Psoas muscle (tissue), 7 donors: ENCODE measurements at regions not wholly inside any gene's neighbourhood (a gene's known extent, or its start where the extent isn't known, plus 50 kb on each side); places are given as distances from the start of the nearest gene placed in this dataset.

Experiments used
- ATAC-seq, 4 donors: fragments of 200-7000 bp; cut with Tn5 transposase; one replicate each; pipeline ENCODE4 v1.9.1; 2020; ENCODE audit warnings: moderate library complexity in 3 of 4, mild to moderate bottlenecking in 2 of 4
- DNase-seq, 2 donors: peaks; one replicate each; pipeline ENCODE4 v3.0.0-alpha.2; 2020
- H3K27ac ChIP-seq: fragments of 200-600 bp; one replicate; pipeline ENCODE4 v1.8.0; 2022
- H3K27me3 ChIP-seq, 3 donors: fragments of 200-600 bp in 1 of 3; one replicate each; pipeline versions ENCODE4 v1.6.1 to v1.8.0; 2013 to 2022; ENCODE audit warnings: low read length in 2 of 3, mild to moderate bottlenecking in 2 of 3, moderate library complexity in 1 of 3; ENCODE audit not compliant: insufficient read depth in 3 of 3
- H3K36me3 ChIP-seq, 2 donors: fragments of 200-600 bp in 1 of 2; one replicate each; pipeline versions ENCODE4 v1.6.1 to v1.8.0; 2013 to 2022; ENCODE audit warnings: low read depth in 1 of 2, mild to moderate bottlenecking in 1 of 2, moderate library complexity in 1 of 2; ENCODE audit not compliant: insufficient read depth in 1 of 2
- H3K4me1 ChIP-seq: fragments of 200-600 bp; one replicate; pipeline ENCODE4 v1.8.0; 2022
- H3K4me3 ChIP-seq: fragments of 200-600 bp; one replicate; pipeline ENCODE4 v1.8.0; 2022; ENCODE audit warnings: mild to moderate bottlenecking
- H3K9me3 ChIP-seq: fragments of 200-600 bp; one replicate; pipeline ENCODE4 v1.8.0; 2022
- CTCF ChIP-seq: fragments of 200-600 bp; IDR thresholded peaks from one replicate; pipeline ENCODE4 v1.8.0; 2022; ENCODE audit warnings: antibody characterized with exemption
- WGBS, 3 donors: extraction: QIAGEN DNeasy Blood & Tissue Kit; methylation state at CpG; one replicate each; pipeline versions ENCODE4 v1.1.6 to v1.1.7; 2013; 5-methylcytosine and 5-hydroxymethylcytosine counted together
- intact Hi-C, 2 donors: fragments of 100-400 bp; cut with DNase I; formaldehyde crosslinking; loops; one replicate each; pipeline versions ENCODE4 v1.11.0 to v1.14.2; 2022
- donor health status: healthy with polysubstance abuse.
- donor health status: DM: no; HTN: no; CAD: no; lungs with moderate emphysema.
- donor health status: Bipolar disorder and iron deficiency.
- donor health status: healthy.
- donor health status: DM: yes; HTN: yes; CAD: no.
- donor health status: DM: no; HTN: no; CAD: no.
- donor health status: DM: yes; HTN: yes; CAD: no.

GRCh38 chr4:28341784-28342183 lies 1481.1 kb downstream of the STIM2 start:
- intact Hi-C loops, result no loop called here

GRCh38 chr4:28350485-28350884 lies 1489.8 kb downstream of the STIM2 start:
- no peak for TF ChIP-seq CTCF
- intact Hi-C loops, result no loop called here
- no peak for ATAC-seq

More at GRCh38 chr4:28341784-28342183, 1481.1 kb downstream of the STIM2 start:
- ATAC-seq (no peak), DNase-seq (no peak)
- WGBS, 3 donors, result 77 to 86% (median 78%) methylated on average over 2 of the region's 2 CpGs
- Histone ChIP-seq H3K9me3 (no peaks in the 10 kb centered on the region), H3K27me3 (no peaks in the 10 kb centered on the region), H3K36me3 (no peaks in the 10 kb centered on the region), H3K4me3 (no peak overlapping the region), H3K4me1 (no peaks in the 10 kb centered on the region), H3K27ac (no peak overlapping the region)
- TF ChIP-seq CTCF, result no peak

GRCh38 chr4:28351102-28351501 lies 1490.5 kb downstream of the STIM2 start:
- Histone ChIP-seq H3K36me3 (no peaks in the 10 kb centered on the region), H3K9me3 (no peaks in the 10 kb centered on the region), H3K4me1 (no peaks in the 10 kb centered on the region), H3K27ac (no peak overlapping the region), H3K4me3 (no peak overlapping the region), H3K27me3 (no peaks in the 10 kb centered on the region)
- ATAC-seq, result no peak
- no peak for TF ChIP-seq CTCF
- intact Hi-C loops, result no loop called here
- WGBS, 3 donors, result 0 to 3% (median 0%) methylated on average over 1 of the region's 1 CpG
- DNase-seq, result no peak

More at GRCh38 chr4:28350485-28350884, 1489.8 kb downstream of the STIM2 start:
- Histone ChIP-seq H3K36me3 (no peaks in the 10 kb centered on the region), H3K9me3 (no peaks in the 10 kb centered on the region), H3K4me3 (no peak overlapping the region), H3K27me3 (no peaks in the 10 kb centered on the region), H3K27ac (no peak overlapping the region), H3K4me1 (no peaks in the 10 kb centered on the region)
- no peak for DNase-seq

GRCh38 chr4:28351826-28352225 lies 1491.2 kb downstream of the STIM2 start:
- WGBS, 3 donors, result 82 to 88% (median 84%) methylated on average over 4 of the region's 4 CpGs
- DNase-seq, result no peak
- intact Hi-C loops, result no loop called here

More at GRCh38 chr4:28351826-28352225, 1491.2 kb downstream of the STIM2 start:
- H3K27ac ChIP-seq, result no peak overlapping the region
- H3K27me3 ChIP-seq, result no peaks in the 10 kb centered on the region
- no peak for ATAC-seq
- no peak overlapping the region for H3K4me3 ChIP-seq
- H3K36me3 ChIP-seq, result no peaks in the 10 kb centered on the region
- no peak for TF ChIP-seq CTCF
- H3K4me1 ChIP-seq, result no peaks in the 10 kb centered on the region
- no peaks in the 10 kb centered on the region for H3K9me3 ChIP-seq
